Common myeloid progenitor, CD34-positive (primary cell): ENCODE measurements at regions not wholly inside any gene's neighbourhood (a gene's known extent, or its start where the extent isn't known, plus 50 kb on each side); places are given as distances from the start of the nearest gene placed in this dataset.

Experiments
- CTCF ChIA-PET: fragments of 350-600 bp; sonication (Branson Sonifier 250); formaldehyde crosslinking; loops from one replicate; lab custom pipeline; 2021; ENCODE audit warnings: antibody characterized with exemption; lab: Charles Lee
- POLR2A ChIA-PET: fragments of 350-600 bp; sonication (Branson Sonifier 250); formaldehyde crosslinking; loops from one replicate; lab custom pipeline; 2021; ENCODE audit warnings: antibody characterized with exemption; lab: Charles Lee
- DNase-seq, 3 donors: peaks; one replicate each; pipeline versions ENCODE4 v3.0.0 to v3.0.0-alpha.2; 2013
- H3K27ac ChIP-seq, 2 experiments: 1 replicate in 1 of 2; 2 replicates in 1 of 2; pipeline ENCODE4 v1.7.0; 2013; ENCODE audit warnings: inconsistent platforms in 2 of 2, low read length in 2 of 2, mild to moderate bottlenecking in 2 of 2, low read depth in 1 of 2, moderate library complexity in 1 of 2; ENCODE audit not compliant: severe bottlenecking in 2 of 2, insufficient read depth in 1 of 2, poor library complexity in 1 of 2
- H3K27me3 ChIP-seq, 5 experiments: replicated peaks in 2 of 5; 1 replicate in 3 of 5; 2 replicates in 2 of 5; pipeline versions ENCODE4 v1.6.1 to v1.7.0; 2013; ENCODE audit warnings: low read length in 4 of 5, mild to moderate bottlenecking in 2 of 5, moderate library complexity in 2 of 5, inconsistent platforms in 1 of 5; ENCODE audit not compliant: insufficient read depth in 5 of 5, control insufficient read depth in 4 of 5
- H3K36me3 ChIP-seq, 4 experiments: 1 replicate in 2 of 4; 2 replicates in 2 of 4; pipeline versions ENCODE4 v1.6.1 to v1.7.0; 2013; ENCODE audit warnings: low read length in 3 of 4, control low read depth in 1 of 4, mild to moderate bottlenecking in 1 of 4; ENCODE audit not compliant: control insufficient read depth in 4 of 4, insufficient read depth in 4 of 4
- H3K4me1 ChIP-seq, 4 experiments: 1 replicate in 3 of 4; 2 replicates in 1 of 4; pipeline versions ENCODE4 v1.6.1 to v1.7.1; 2013; ENCODE audit warnings: low read length in 3 of 4, mild to moderate bottlenecking in 3 of 4, control low read depth in 1 of 4, inconsistent platforms in 1 of 4, moderate library complexity in 1 of 4; ENCODE audit not compliant: control insufficient read depth in 4 of 4, insufficient read depth in 4 of 4; ENCODE audit errors: control extremely low read depth in 1 of 4
- H3K4me3 ChIP-seq, 7 experiments: 1 replicate in 4 of 7; 2 replicates in 3 of 7; pipeline versions ENCODE4 v1.5.1 to v1.7.0; 2013; ENCODE audit warnings: mild to moderate bottlenecking in 7 of 7, low read length in 6 of 7, moderate library complexity in 6 of 7, inconsistent platforms in 2 of 7, low read depth in 2 of 7, control low read depth in 1 of 7; ENCODE audit not compliant: insufficient read depth in 4 of 7, control insufficient read depth in 1 of 7; ENCODE audit errors: extremely low read depth in 1 of 7
- H3K9me3 ChIP-seq, 5 experiments: 1 replicate in 4 of 5; 2 replicates in 1 of 5; pipeline versions ENCODE4 v1.6.1 to v1.7.1; 2013; ENCODE audit warnings: low read length in 4 of 5, mild to moderate bottlenecking in 2 of 5, inconsistent platforms in 1 of 5, low read depth in 1 of 5, moderate library complexity in 1 of 5; ENCODE audit not compliant: control insufficient read depth in 4 of 5, insufficient read depth in 2 of 5; ENCODE audit errors: control extremely low read depth in 1 of 5
- WGBS: methylation state at CpG from one replicate; pipeline ENCODE4 v1.1.5; 2013; ENCODE audit not compliant: insufficient coverage; 5-methylcytosine and 5-hydroxymethylcytosine counted together

- DNase-seq = no peak
- CTCF ChIA-PET = interaction anchor here (2.1 kb wide), 1 partner anchor 8 kb away, joined by 6 read pairs; no protein-coding TSS in a partner anchor
- Histone ChIP-seq H3K4me1 (no peaks in the 10 kb centered on the region), H3K27me3 (peaks cover 0 to 2% (median 0%) of the 10 kb centered on the region in 5 experiments), H3K36me3 (no peaks in the 10 kb centered on the region), H3K27ac (no peak overlapping the region), H3K9me3 (peaks cover 0 to 4% (median 0%) of the 10 kb centered on the region in 5 experiments), H3K4me3 (no peak overlapping the region)
- POLR2A ChIA-PET = no interaction called here
- WGBS = 93% methylated on average over 26 of the region's 30 CpGs
Measured at GRCh38 chr7:340979-341694, 51.2 kb downstream of the FOXL3 start.

- no peak overlapping the region for H3K4me3 ChIP-seq
- no peak overlapping the region for H3K27ac ChIP-seq
- ChIA-PET POLR2A (no interaction called here), CTCF (interaction anchor here (2.1 kb wide), 1 partner anchor 9 kb away, joined by 6 read pairs; no protein-coding TSS in a partner anchor)
- no peaks in the 10 kb centered on the region for H3K4me1 ChIP-seq
- WGBS = 98% methylated on average over 20 of the region's 27 CpGs
- H3K36me3 ChIP-seq = no peaks in the 10 kb centered on the region
- peaks cover 0 to 7% (median 3%) of the 10 kb centered on the region in 5 experiments for H3K9me3 ChIP-seq
- peaks cover 0 to 2% (median 0%) of the 10 kb centered on the region in 5 experiments for H3K27me3 ChIP-seq
- DNase-seq = no peak
Measured at GRCh38 chr7:341841-342638, 52.1 kb downstream of the FOXL3 start.

- no peaks in the 10 kb centered on the region for H3K36me3 ChIP-seq
- H3K27ac ChIP-seq = no peak overlapping the region
- ChIA-PET CTCF (interaction anchor here (2.1 kb wide), 1 partner anchor 9 kb away, joined by 6 read pairs; no protein-coding TSS in a partner anchor), POLR2A (no interaction called here)
- peaks cover 0 to 2% (median 0%) of the 10 kb centered on the region in 5 experiments for H3K27me3 ChIP-seq
- H3K9me3 ChIP-seq = peaks cover 0 to 13% (median 5%) of the 10 kb centered on the region in 5 experiments
- no peak overlapping the region for H3K4me3 ChIP-seq
- no peak for DNase-seq
- WGBS = 91% methylated on average over 9 of the region's 10 CpGs
- H3K4me1 ChIP-seq = no peaks in the 10 kb centered on the region
Measured at GRCh38 chr7:342681-343216, 52.8 kb downstream of the FOXL3 start.

- ChIA-PET POLR2A (no interaction called here), CTCF (interaction anchor here (2.1 kb wide), 1 partner anchor 10 kb away, joined by 6 read pairs; no protein-coding TSS in a partner anchor)
- 92% methylated on average over 31 of the region's 33 CpGs for WGBS
- no peaks in the 10 kb centered on the region for H3K36me3 ChIP-seq
- no peaks in the 10 kb centered on the region for H3K4me1 ChIP-seq
- peaks cover 0 to 13% (median 5%) of the 10 kb centered on the region in 5 experiments for H3K9me3 ChIP-seq
- no peak overlapping the region for H3K27ac ChIP-seq
- DNase-seq = peak in 1 of 3 donors; percentile 29
- H3K27me3 ChIP-seq = peaks cover 0 to 2% (median 0%) of the 10 kb centered on the region in 5 experiments
- no peak overlapping the region for H3K4me3 ChIP-seq
Measured at GRCh38 chr7:343227-343822, 53.4 kb downstream of the FOXL3 start.

GRCh38 chr7:343864-344607, 54.1 kb downstream of the FOXL3 start:
- Histone ChIP-seq H3K27me3 (peaks cover 0 to 2% (median 0%) of the 10 kb centered on the region in 5 experiments), H3K27ac (no peak overlapping the region), H3K9me3 (peaks cover 0 to 13% (median 5%) of the 10 kb centered on the region in 5 experiments), H3K36me3 (no peaks in the 10 kb centered on the region), H3K4me1 (no peaks in the 10 kb centered on the region), H3K4me3 (no peak overlapping the region)
- ChIA-PET POLR2A (no interaction called here), CTCF (interaction anchor here (1.0 kb wide), 1 partner anchor 11 kb away, joined by 3 read pairs; no protein-coding TSS in a partner anchor)
- 96% methylated on average over 23 of the region's 25 CpGs for WGBS
- no peak for DNase-seq

- Histone ChIP-seq H3K9me3 (peaks cover 0 to 13% (median 5%) of the 10 kb centered on the region in 5 experiments), H3K36me3 (no peaks in the 10 kb centered on the region), H3K27me3 (no peaks in the 10 kb centered on the region), H3K27ac (no peak overlapping the region), H3K4me3 (no peak overlapping the region), H3K4me1 (no peaks in the 10 kb centered on the region)
- DNase-seq = no peak
- ChIA-PET POLR2A (no interaction called here), CTCF (interaction anchor here (1.0 kb wide), 1 partner anchor 11 kb away, joined by 3 read pairs; no protein-coding TSS in a partner anchor)
- WGBS = over 99% methylated on average over 15 of the region's 15 CpGs
Measured at GRCh38 chr7:344608-344994, 54.6 kb downstream of the FOXL3 start.
